Fibroblast of mammary gland (primary cell): ENCODE measurements at regions not wholly inside any gene's neighbourhood (a gene's known extent, or its start where the extent isn't known, plus 50 kb on each side); places are given as distances from the start of the nearest gene placed in this dataset.

Experiments used
- DNase-seq: peaks from one replicate; pipeline ENCODE4 v3.0.0-alpha.2; 2010; ENCODE audit warnings: low read depth
- H3K4me3 ChIP-seq: 2 replicates; pipeline ENCODE4 v1.5.1; 2011; ENCODE audit warnings: low read depth, mild to moderate bottlenecking, low read length, moderate library complexity; ENCODE audit not compliant: control insufficient read depth
- CTCF ChIP-seq: conservative IDR thresholded peaks from 2 replicates; pipeline ENCODE4 v1.5.1; 2011; ENCODE audit warnings: low read depth, low read length, inconsistent platforms; ENCODE audit not compliant: control insufficient read depth, insufficient read depth

- H3K4me3 ChIP-seq: no peak overlapping the region
- no peak for TF ChIP-seq CTCF
- no peak for DNase-seq
Observed at GRCh38 chr2:19224011-19224410, 134.4 kb downstream of the OSR1 start.

GRCh38 chr2:19219060-19219459 lies 139.4 kb downstream of the OSR1 start:
- DNase-seq: no peak
- H3K4me3 ChIP-seq: no peak overlapping the region
- no peak for TF ChIP-seq CTCF

- TF ChIP-seq CTCF: no peak
- DNase-seq: no peak
- no peak overlapping the region for H3K4me3 ChIP-seq
Observed at GRCh38 chr2:19218166-19218565, 140.3 kb downstream of the OSR1 start.

- no peak for DNase-seq
- no peak for TF ChIP-seq CTCF
- H3K4me3 ChIP-seq: no peak overlapping the region
Observed at GRCh38 chr2:19216676-19217602, 141.5 kb downstream of the OSR1 start.

- TF ChIP-seq CTCF: no peak
- no peak for DNase-seq
- no peak overlapping the region for H3K4me3 ChIP-seq
Observed at GRCh38 chr2:19216238-19216637, 142.2 kb downstream of the OSR1 start.

- DNase-seq: no peak
- no peak overlapping the region for H3K4me3 ChIP-seq
- no peak for TF ChIP-seq CTCF
Observed at GRCh38 chr2:19214682-19215391, 143.6 kb downstream of the OSR1 start.
